Epithelial cell of proximal tubule (primary cell): ENCODE measurements at regions not wholly inside any gene's neighbourhood (a gene's known extent, or its start where the extent isn't known, plus 50 kb on each side); places are given as distances from the start of the nearest gene placed in this dataset.

Experiments
- DNase-seq: peaks from one replicate; pipeline ENCODE4 v3.0.0-alpha.2; 2011; ENCODE audit warnings: low read depth
- H3K4me3 ChIP-seq: 2 replicates; pipeline ENCODE4 v1.5.1; 2011; ENCODE audit warnings: low read depth, mild to moderate bottlenecking, low read length
- CTCF ChIP-seq: conservative IDR thresholded peaks from 2 replicates; pipeline ENCODE4 v1.5.1; 2012; ENCODE audit warnings: low read depth, mild to moderate bottlenecking, low read length

GRCh38 chr4:159013692-159014091 is 89.2 kb upstream of the RAPGEF2 start:
- H3K4me3 ChIP-seq: no peak overlapping the region
- DNase-seq: no peak
- no peak for TF ChIP-seq CTCF

GRCh38 chr4:159014859-159015258 is 88.0 kb upstream of the RAPGEF2 start:
- TF ChIP-seq CTCF: no peak
- no peak overlapping the region for H3K4me3 ChIP-seq
- DNase-seq: no peak

GRCh38 chr4:159015841-159016240 is 87.0 kb upstream of the RAPGEF2 start:
- TF ChIP-seq CTCF: no peak
- no peak overlapping the region for H3K4me3 ChIP-seq
- no peak for DNase-seq

- TF ChIP-seq CTCF: peak; percentile 53
- peak overlapping the region; percentile 19 for H3K4me3 ChIP-seq
- DNase-seq: no peak
Measured at GRCh38 chr4:159016593-159017024, 86.3 kb upstream of the RAPGEF2 start.

- TF ChIP-seq CTCF: no peak
- H3K4me3 ChIP-seq: no peak overlapping the region
- no peak for DNase-seq
Measured at GRCh38 chr4:159017323-159018026, 85.4 kb upstream of the RAPGEF2 start.

GRCh38 chr4:159018062-159018629 is 84.7 kb upstream of the RAPGEF2 start:
- no peak for TF ChIP-seq CTCF
- DNase-seq: no peak
- H3K4me3 ChIP-seq: no peak overlapping the region

- no peak for TF ChIP-seq CTCF
- no peak for DNase-seq
Measured at GRCh38 chr4:159019356-159019755, 83.5 kb upstream of the RAPGEF2 start.

More at GRCh38 chr4:159019356-159019755, 83.5 kb upstream of the RAPGEF2 start:
- no peak overlapping the region for H3K4me3 ChIP-seq
